NK-92 treated with Interleukin-12 subunit alpha and Interleukin-12 subunit beta, amount 100 ng/mL, for 24 hours (cell line): ENCODE measurements at regions not wholly inside any gene's neighbourhood (a gene's known extent, or its start where the extent isn't known, plus 50 kb on each side); places are given as distances from the start of the nearest gene placed in this dataset.
"Not testable (repeated sequence)": the region's sequence is repeated elsewhere in the genome, so short reads cannot be mapped to it uniquely, and the experiment has no call there.

Experiments used
- DNase-seq: peaks from one replicate; lab custom pipeline; 2025; lab: John Stamatoyannopoulos, UW

GRCh38 chr12:13562915-13563742 is 366.6 kb downstream of the EMP1 start:
- no peak for DNase-seq

GRCh38 chr12:13561923-13562322 is 365.4 kb downstream of the EMP1 start:
- DNase-seq: no peak

GRCh38 chr12:13559318-13559978 is 362.9 kb downstream of the EMP1 start:
- no peak for DNase-seq

GRCh38 chr12:13552830-13553229 is 356.3 kb downstream of the EMP1 start:
- no peak for DNase-seq

- no peak for DNase-seq
Measured at GRCh38 chr12:13547283-13547682, 350.8 kb downstream of the EMP1 start.

GRCh38 chr12:13546231-13546630 is 349.7 kb downstream of the EMP1 start:
- no peak for DNase-seq

GRCh38 chr12:13539051-13539450 is 342.5 kb downstream of the EMP1 start:
- DNase-seq: no peak

- DNase-seq: no peak
Measured at GRCh38 chr12:13538136-13538535, 341.6 kb downstream of the EMP1 start.

- DNase-seq: no peak
Measured at GRCh38 chr12:13537623-13538022, 341.1 kb downstream of the EMP1 start.

- DNase-seq: no peak
Measured at GRCh38 chr12:13536219-13536910, 339.8 kb downstream of the EMP1 start.

GRCh38 chr12:13534645-13535398 is 338.3 kb downstream of the EMP1 start:
- DNase-seq: peak; percentile 11

GRCh38 chr12:13534242-13534641 is 337.7 kb downstream of the EMP1 start:
- DNase-seq: no peak

GRCh38 chr12:13530966-13531365 is 334.4 kb downstream of the EMP1 start:
- no peak for DNase-seq

- DNase-seq: not testable (repeated sequence)
Measured at GRCh38 chr12:13526185-13526921, 329.8 kb downstream of the EMP1 start.

GRCh38 chr12:13523536-13524307 is 327.2 kb downstream of the EMP1 start:
- no peak for DNase-seq

GRCh38 chr12:13518034-13518433 is 321.5 kb downstream of the EMP1 start:
- not testable (repeated sequence) for DNase-seq

GRCh38 chr12:13509740-13510139 is 313.2 kb downstream of the EMP1 start:
- no peak for DNase-seq

GRCh38 chr12:13505636-13506035 is 309.1 kb downstream of the EMP1 start:
- no peak for DNase-seq

- DNase-seq: no peak
Measured at GRCh38 chr12:13505224-13505623, 308.7 kb downstream of the EMP1 start.

- DNase-seq: no peak
Measured at GRCh38 chr12:13504736-13505135, 308.2 kb downstream of the EMP1 start.

- no peak for DNase-seq
Measured at GRCh38 chr12:13504074-13504473, 307.5 kb downstream of the EMP1 start.
